GM18907 (cell line): ENCODE measurements at regions not wholly inside any gene's neighbourhood (a gene's known extent, or its start where the extent isn't known, plus 50 kb on each side); places are given as distances from the start of the nearest gene placed in this dataset.
"Not testable (repeated sequence)": the region's sequence is repeated elsewhere in the genome, so short reads cannot be mapped to it uniquely, and the experiment has no call there.

Source experiments
- ATAC-seq: cut with Tn5 transposase; IDR thresholded peaks from one replicate; pipeline ENCODE4 v1.9.1; 2021; ENCODE audit warnings: mild to moderate bottlenecking, moderate library complexity; ENCODE audit not compliant: unreplicated experiment

- no peak for ATAC-seq
These were observed 1168.4 kb downstream of the FSCB start for GRCh38 chr14:43338713-43339112.

DNA sequence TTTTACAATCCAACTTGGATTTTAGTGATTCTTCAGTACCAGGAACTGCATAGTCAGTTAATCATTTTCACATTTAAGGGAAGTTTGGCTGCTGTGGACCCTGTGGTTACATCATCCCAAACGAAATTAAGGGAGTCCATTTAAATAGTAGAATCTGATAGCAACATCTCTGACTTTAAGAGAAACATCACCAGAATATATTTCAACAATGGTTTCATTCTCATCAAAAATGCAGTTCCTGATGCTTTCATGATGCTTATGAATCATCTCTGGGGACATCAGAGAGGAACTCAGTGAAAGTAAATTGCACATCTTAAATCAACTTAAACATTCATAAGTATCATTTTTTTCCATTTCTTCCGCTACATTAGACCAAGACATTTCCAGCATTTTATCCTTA, 1170.7 kb downstream of the FSCB start:
- no peak for ATAC-seq

DNA sequence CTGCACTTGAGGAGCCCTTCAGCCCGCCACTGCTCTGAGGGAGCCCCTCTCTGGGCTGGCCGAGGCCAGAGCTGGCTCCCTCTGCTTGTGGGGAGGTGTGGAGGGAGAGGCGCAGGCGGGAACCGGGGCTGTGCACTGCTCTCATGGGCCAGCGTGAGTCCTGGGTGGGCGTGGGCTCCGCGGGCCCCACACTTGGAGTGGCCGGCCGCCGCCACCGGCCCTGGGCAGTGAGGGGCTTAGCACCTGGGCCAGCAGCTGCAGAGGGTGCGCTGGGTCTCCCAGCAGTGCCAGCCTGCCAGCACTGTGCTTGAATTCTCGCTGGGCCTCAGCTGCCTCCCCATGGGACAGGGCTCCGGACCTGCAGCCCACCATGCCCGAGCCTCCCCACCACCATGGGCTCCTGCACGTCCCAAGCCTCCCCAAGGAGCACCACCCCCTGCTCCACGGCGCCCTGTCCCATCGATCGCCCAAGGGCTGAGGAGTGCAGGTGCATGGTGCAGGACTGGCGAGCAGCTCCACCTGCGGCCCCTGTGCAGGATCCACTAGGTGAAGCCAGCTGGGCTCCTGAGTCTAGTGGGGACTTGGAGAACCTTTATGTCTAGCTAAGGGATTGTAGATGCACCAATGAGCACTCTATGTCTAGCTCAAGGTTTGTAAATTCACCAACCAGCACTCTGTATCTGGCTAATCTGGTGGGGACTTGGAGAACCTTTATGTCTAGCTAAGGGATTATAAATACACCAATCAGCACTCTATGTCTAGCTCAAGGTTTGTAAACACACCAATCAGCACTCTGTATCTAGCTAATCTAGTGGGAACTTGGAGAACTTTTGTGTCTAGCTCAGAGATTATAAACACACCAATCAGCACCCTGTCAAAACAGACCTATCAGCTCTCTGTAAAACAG, 1180.3 kb downstream of the FSCB start:
- ATAC-seq = not testable (repeated sequence)

GRCh38 chr14:43316427-43316826, 1190.7 kb downstream of the FSCB start:
- no peak for ATAC-seq

DNA sequence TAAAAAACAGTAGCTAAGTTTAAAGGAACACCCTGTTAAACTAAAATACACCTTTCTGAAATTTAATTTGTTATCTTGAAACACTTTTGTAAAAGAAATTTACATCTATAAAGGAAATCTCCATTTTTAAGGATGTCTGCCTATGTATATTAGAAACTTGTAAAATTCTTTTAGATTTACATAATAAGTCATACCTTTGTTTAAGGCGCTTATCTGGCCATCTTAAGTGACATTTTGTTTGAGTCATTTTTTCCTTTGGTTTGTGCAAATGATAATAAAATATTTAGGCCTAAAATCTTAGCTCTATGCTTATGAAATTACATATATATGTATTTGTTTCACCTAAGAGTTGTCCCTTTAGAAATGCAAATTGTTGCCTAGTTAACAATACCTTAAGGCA, 1193.4 kb downstream of the FSCB start:
- no peak for ATAC-seq

- no peak for ATAC-seq
These were observed 1198.5 kb downstream of the FSCB start for GRCh38 chr14:43308421-43309110.

DNA sequence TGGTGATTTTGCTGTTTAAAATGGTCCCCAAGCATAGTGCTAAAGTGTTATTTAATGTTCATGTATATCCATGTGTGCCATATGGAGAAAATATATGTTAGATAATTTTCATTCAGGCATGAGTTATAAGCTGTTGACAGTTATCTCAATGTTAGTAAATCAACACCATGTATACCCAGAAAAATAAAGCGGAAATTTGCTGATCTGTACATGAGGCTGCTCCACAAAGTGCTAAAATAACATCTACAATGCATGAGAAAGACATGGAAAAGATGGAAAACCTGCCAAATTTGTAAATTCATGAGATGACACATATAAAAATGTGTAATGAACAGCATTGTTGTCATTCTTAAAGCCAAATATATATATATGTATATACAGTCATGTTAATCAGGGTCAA, 1199.2 kb downstream of the FSCB start:
- ATAC-seq = no peak

DNA sequence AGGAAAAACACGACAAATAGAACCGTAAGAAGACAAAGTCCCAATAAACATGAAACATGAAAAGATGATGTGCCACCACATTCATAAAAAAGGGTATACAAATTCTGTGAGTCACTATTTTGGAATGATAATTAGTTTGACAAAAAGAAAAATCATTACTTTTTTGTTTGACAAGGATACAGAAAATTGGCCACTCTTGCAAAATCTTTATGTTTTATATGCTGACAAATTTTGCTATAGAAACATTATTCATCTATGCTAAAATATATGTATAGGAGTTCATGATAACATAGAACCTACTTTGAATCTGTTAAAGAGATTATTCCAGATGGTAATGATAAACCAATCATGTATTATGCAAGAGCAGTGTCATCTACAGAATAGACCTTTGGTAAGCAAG, 1201.0 kb downstream of the FSCB start:
- no peak for ATAC-seq

DNA sequence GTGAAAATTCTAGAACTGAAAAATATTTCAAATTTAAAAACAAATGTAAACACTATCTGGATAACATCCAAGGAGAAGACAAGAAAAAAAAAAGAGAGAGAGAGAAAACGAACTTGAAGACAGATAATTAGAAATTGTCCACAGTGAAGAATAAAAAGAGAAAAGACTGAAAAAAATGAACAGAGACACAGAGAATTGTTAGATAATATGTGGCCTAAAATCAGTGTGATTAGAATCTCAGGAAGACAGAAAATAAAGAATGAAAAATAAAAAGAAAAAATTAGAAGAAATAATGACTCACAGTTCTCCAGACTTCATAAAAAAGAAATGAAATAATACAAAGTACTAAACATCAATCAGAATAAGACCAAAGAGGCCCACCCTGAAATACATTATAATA, 1209.3 kb downstream of the FSCB start:
- no peak for ATAC-seq

DNA sequence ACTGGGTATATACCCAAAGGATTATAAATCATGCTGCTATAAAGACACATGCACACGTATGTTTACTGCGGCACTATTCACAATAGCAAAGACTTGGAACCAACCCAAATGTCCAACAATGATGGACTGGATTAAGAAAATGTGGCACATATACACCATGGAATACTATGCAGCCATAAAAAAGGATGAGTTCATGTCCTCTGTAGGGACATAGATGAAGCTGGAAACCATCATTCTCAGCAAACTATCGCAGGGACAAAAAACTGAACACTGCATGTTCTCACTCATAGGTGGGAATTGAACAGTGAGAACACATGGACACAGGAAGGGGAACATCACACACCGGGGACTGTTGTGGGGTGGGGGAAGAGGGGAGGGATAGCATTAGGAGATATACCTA, 1211.0 kb downstream of the FSCB start:
- ATAC-seq = not testable (repeated sequence)

GRCh38 chr14:43285575-43285974, 1221.5 kb downstream of the FSCB start:
- ATAC-seq = no peak

- no peak for ATAC-seq
These were observed 1247.0 kb downstream of the FSCB start for GRCh38 chr14:43260056-43260455.

DNA sequence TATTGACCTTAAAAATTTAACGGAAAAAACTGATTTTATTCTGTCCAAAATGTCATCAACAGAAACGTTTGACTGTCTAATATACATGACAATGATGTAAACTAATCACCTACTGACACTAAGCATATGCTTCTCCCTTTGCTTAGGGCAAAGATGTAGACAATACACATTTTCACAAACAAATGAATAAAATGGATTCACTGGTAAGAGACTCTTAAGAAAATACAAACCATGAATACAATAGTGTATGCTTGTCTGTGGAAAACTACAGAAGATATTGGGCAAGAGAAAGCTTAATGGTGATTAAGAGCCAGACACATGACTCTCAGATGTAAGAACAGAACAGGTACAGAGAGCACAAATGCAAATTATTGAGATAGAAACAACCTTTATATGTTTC, 1248.7 kb downstream of the FSCB start:
- no peak for ATAC-seq

DNA sequence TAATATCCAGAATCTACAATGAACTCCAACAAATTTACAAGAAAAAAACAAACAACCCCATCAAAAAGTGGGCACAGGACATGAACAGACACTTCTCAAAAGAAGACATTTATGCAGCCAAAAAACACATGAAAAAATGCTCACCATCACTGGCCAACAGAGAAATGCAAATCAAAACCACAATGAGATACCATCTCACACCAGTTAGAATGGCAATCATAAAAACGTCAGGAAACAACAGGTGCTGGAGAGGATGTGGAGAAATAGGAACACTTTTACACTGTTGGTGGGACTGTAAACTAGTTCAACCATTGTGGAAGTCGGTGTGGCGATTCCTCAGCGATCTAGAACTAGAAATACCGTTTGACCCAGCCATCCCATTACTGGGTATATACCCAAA, 1250.1 kb downstream of the FSCB start:
- not testable (repeated sequence) for ATAC-seq

- ATAC-seq = no peak
These were observed 1254.2 kb downstream of the FSCB start for GRCh38 chr14:43252866-43253265.

GRCh38 chr14:43249591-43249990, 1257.5 kb downstream of the FSCB start:
- no peak for ATAC-seq

DNA sequence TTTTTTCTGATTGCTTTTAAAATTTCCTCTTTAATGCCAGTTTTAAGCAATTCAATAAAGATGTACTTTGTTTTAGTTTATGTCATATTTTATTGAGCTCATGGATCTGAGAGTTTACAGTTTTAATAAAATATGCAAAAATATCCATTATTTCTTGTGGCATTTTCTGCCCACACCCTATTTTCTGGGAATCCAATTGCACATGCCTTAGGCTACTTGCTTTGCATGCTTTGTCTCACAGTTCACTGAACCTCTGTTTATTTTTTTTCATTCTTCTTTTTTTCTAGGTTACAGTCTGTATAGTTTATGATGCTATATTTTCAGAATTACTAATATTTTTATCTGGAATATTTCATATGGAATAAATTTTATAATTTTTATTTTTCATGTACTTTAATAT, 1258.0 kb downstream of the FSCB start:
- no peak for ATAC-seq

DNA sequence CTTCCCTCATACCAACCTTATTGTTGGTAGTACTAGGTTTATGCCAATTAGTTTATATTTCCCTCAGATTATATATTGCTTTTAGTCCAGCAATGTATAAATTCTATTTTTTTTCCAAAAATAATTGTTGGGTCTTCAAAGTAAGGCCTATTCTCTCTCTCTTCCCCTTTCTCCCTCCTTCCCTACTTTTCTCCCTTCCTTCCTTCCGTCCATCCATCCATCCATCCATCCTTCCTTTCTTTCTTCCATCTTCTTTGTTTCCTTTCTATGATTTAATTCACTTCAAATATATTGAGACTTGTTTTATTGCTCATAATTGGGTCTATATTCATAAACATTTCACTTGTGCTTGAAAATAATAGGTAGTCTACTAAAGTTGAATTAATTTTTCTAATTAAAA, 1259.2 kb downstream of the FSCB start:
- ATAC-seq = no peak

DNA sequence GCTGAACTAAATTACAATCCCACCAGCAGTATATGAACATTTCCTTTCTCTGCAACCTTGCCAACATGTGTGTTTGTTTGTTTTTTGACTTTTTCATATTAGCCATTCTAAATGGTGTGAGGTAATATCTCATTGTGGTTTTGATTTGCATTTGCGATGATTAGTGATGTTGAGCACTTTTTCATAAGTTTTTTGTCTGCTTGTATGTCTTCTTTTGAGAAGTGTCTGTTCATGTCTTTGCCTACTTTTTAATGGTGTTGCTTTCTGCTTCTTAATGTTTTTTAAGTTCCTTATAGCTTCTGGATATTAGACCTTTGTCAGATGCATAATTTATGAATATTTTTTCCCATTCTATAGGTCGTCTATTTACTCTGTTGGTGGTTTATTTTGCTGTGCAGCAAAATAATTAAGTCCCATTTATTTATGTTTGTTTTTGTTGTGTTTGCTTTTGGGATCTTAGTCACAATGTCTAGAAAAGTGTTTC, 1262.9 kb downstream of the FSCB start:
- ATAC-seq = no peak

DNA sequence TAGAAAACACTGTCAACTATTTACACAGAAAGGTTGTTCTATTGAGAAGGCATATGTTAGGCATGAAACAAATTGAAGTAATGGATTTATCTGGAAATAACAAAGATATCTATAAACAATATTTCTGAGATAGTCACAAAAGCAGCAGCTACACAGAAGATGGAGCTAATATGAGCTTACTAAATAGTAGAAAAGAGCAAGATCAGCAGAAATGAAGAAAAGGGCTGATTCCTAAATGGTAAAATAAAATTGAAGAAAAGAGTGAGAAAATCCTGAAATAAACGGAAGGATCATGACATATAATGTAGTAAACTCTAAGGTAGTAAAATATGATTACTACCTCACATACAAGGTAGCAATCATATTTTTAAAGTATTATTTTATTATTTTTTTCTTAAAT, 1263.9 kb downstream of the FSCB start:
- ATAC-seq = no peak

GRCh38 chr14:43232261-43232660, 1274.8 kb downstream of the FSCB start:
- ATAC-seq = no peak

DNA sequence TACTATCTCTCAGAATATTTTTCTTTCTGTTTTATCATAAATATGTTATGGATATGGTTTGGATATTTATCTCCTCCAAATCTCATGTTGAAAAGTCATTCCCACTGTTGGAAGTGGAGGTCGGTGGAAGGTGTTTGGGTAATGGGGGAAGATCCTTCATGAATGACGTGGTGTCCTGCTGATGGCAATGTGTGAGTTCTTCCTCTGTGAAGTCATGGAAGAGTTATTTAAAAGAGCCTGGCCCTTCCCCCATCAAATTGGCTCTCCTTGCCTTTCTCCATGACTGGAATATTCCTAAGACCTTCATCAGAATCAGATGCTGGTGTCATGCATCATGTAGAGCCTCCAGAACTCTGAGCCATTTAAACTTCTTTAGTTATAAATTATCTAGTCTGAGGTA, 1291.6 kb downstream of the FSCB start:
- ATAC-seq = no peak
